ENCODE measurements at regions not wholly inside any gene's neighbourhood (a gene's known extent, or its start where the extent isn't known, plus 50 kb on each side); places are given as distances from the start of the nearest gene placed in this dataset.

GRCh38 chr6:106730264-106730663 is 100.9 kb downstream of the QRSL1 start:
- no peak for TF ChIP-seq POLR2A (IDR thresholded peaks at IDR 0.05; ENCODE audit: borderline replicate concordance, extremely low read depth, insufficient read depth, insufficient read length)
- no peak for TF ChIP-seq EZH2 (IDR thresholded peaks at IDR 0.05)
- no peak for TF ChIP-seq CTCF (IDR thresholded peaks at IDR 0.05 in 2 of 3, conservative IDR thresholded peaks at IDR 0.05 in 1 of 3; ENCODE audit: borderline replicate concordance in 1 of 3, insufficient read depth in 1 of 3, low read depth in 2 of 3, low read length in 2 of 3)
- TF ChIP-seq REST (IDR thresholded peaks at IDR 0.05; ENCODE audit: low read depth) = no peak
- TF ChIP-seq ZNF274 (IDR thresholded peaks at IDR 0.05; ENCODE audit: low read depth, low read length) = no peak
- no peak for TF ChIP-seq MAX (IDR thresholded peaks at IDR 0.05)
- TF ChIP-seq EGR1 (IDR thresholded peaks at IDR 0.05; ENCODE audit: low read depth) = no peak
- no peak for TF ChIP-seq SP1 (IDR thresholded peaks at IDR 0.05; ENCODE audit: low read depth)
